H9 (cell line): ENCODE measurements at regions not wholly inside any gene's neighbourhood (a gene's known extent, or its start where the extent isn't known, plus 50 kb on each side); places are given as distances from the start of the nearest gene placed in this dataset.

Experiments used
- DNase-seq: peaks from one replicate; pipeline ENCODE4 v3.0.0-alpha.2; 2017
- H2AFZ ChIP-seq: one replicate; pipeline ENCODE4 v1.6.1; 2013; ENCODE audit warnings: mild to moderate bottlenecking, low read length, control low read depth, moderate library complexity
- H2AK5ac ChIP-seq: 2 replicates; pipeline ENCODE4 v1.6.1; 2013; ENCODE audit warnings: low read length, control low read depth, mixed read lengths; ENCODE audit not compliant: insufficient read length
- H2BK120ac ChIP-seq: one replicate; pipeline ENCODE4 v1.6.1; 2013; ENCODE audit warnings: low read depth, mild to moderate bottlenecking, low read length, control low read depth, inconsistent platforms; ENCODE audit not compliant: poor library complexity, severe bottlenecking
- H2BK12ac ChIP-seq: 2 replicates; pipeline ENCODE4 v1.6.1; 2013; ENCODE audit warnings: low read length, control low read depth, mixed read lengths, low read depth; ENCODE audit not compliant: insufficient read length
- H2BK15ac ChIP-seq: 2 replicates; pipeline ENCODE4 v1.6.1; 2013; ENCODE audit warnings: low read depth, low read length, control low read depth
- H2BK20ac ChIP-seq: one replicate; pipeline ENCODE4 v1.6.1; 2013; ENCODE audit warnings: low read depth, mild to moderate bottlenecking, low read length, control low read depth, inconsistent platforms; ENCODE audit not compliant: poor library complexity, severe bottlenecking
- H2BK5ac ChIP-seq: 2 replicates; pipeline ENCODE4 v1.6.1; 2013; ENCODE audit warnings: low read length, control low read depth, mixed read lengths; ENCODE audit not compliant: insufficient read length
- H3K14ac ChIP-seq: 2 replicates; pipeline ENCODE4 v1.6.1; 2013; ENCODE audit warnings: low read length, control low read depth; ENCODE audit not compliant: insufficient read depth
- H3K18ac ChIP-seq: 2 replicates; pipeline ENCODE4 v1.6.1; 2013; ENCODE audit warnings: low read depth, mild to moderate bottlenecking, mixed read lengths, low read length, control low read depth; ENCODE audit not compliant: insufficient read length
- H3K23ac ChIP-seq: 2 replicates; pipeline ENCODE4 v1.6.1; 2013; ENCODE audit warnings: low read length, control low read depth, mixed read lengths, low read depth; ENCODE audit not compliant: insufficient read length
- H3K23me2 ChIP-seq: 2 replicates; pipeline ENCODE4 v1.6.1; 2013; ENCODE audit warnings: low read depth, mild to moderate bottlenecking, mixed read lengths, low read length, control low read depth; ENCODE audit not compliant: insufficient read length, poor library complexity, severe bottlenecking
- H3K27ac ChIP-seq: 2 replicates; pipeline ENCODE4 v1.5.1; 2013; ENCODE audit warnings: low read length, control low read depth, mixed read lengths, low read depth; ENCODE audit not compliant: insufficient read length
- H3K27me3 ChIP-seq: 2 replicates; pipeline ENCODE4 v1.6.1; 2013; ENCODE audit warnings: low read length, control low read depth, inconsistent platforms; ENCODE audit not compliant: insufficient read depth
- H3K4ac ChIP-seq: 2 replicates; pipeline ENCODE4 v1.6.1; 2013; ENCODE audit warnings: low read depth, mild to moderate bottlenecking, control low read depth, inconsistent platforms, low read length, moderate library complexity
- H3K4me1 ChIP-seq: 2 replicates; pipeline ENCODE4 v1.6.1; 2013; ENCODE audit warnings: low read length, control low read depth, inconsistent platforms; ENCODE audit not compliant: insufficient read depth
- H3K4me2 ChIP-seq: 2 replicates; pipeline ENCODE4 v1.6.1; 2013; ENCODE audit warnings: low read length, control low read depth, mixed read lengths; ENCODE audit not compliant: insufficient read length, insufficient read depth
- H3K56ac ChIP-seq: 2 replicates; pipeline ENCODE4 v1.6.1; 2013; ENCODE audit warnings: low read depth, mild to moderate bottlenecking, mixed read lengths, low read length, control low read depth; ENCODE audit not compliant: insufficient read length
- H3K79me1 ChIP-seq: 2 replicates; pipeline ENCODE4 v1.6.1; 2013; ENCODE audit warnings: low read depth, mild to moderate bottlenecking, moderate library complexity, low read length, control low read depth, inconsistent platforms; ENCODE audit not compliant: insufficient read depth, poor library complexity, severe bottlenecking
- H3K79me2 ChIP-seq: 2 replicates; pipeline ENCODE4 v1.6.1; 2013; ENCODE audit warnings: low read length, control low read depth, inconsistent platforms; ENCODE audit not compliant: insufficient read depth
- H3K9ac ChIP-seq: 2 replicates; pipeline ENCODE4 v1.6.1; 2013; ENCODE audit warnings: low read length, control low read depth, mixed read lengths; ENCODE audit not compliant: insufficient read length; ENCODE audit errors: extremely low read depth
- H3K9me3 ChIP-seq: one replicate; pipeline ENCODE4 v1.6.1; 2013; ENCODE audit warnings: low read depth, low read length, inconsistent platforms; ENCODE audit not compliant: control insufficient read depth
- H3T11ph ChIP-seq: one replicate; pipeline ENCODE4 v1.6.1; 2013; ENCODE audit warnings: mild to moderate bottlenecking, low read length, control low read depth, inconsistent platforms
- H4K20me1 ChIP-seq: one replicate; pipeline ENCODE4 v1.6.1; 2013; ENCODE audit not compliant: control insufficient read depth, insufficient read length, insufficient read depth
- H4K5ac ChIP-seq: 2 replicates; pipeline ENCODE4 v1.6.1; 2013; ENCODE audit warnings: low read depth, mild to moderate bottlenecking, mixed read lengths, low read length, control low read depth; ENCODE audit not compliant: insufficient read length
- H4K8ac ChIP-seq: replicated peaks from 2 replicates; pipeline ENCODE4 v1.6.1; 2013; ENCODE audit warnings: low read length, control low read depth, mixed read lengths, low read depth; ENCODE audit not compliant: insufficient read length
- H4K91ac ChIP-seq: 2 replicates; pipeline ENCODE4 v1.6.1; 2013; ENCODE audit warnings: low read depth, mild to moderate bottlenecking, moderate library complexity, mixed read lengths, low read length, control low read depth; ENCODE audit not compliant: insufficient read length
- H3K27ac Mint-ChIP-seq, 3 experiments: 2 replicates in 2 of 3; 3 replicates in 1 of 3; pipeline ENCODE4 v1.8.0; 2020 to 2021; ENCODE audit warnings: mixed read lengths in 3 of 3, mild to moderate bottlenecking in 1 of 3, moderate library complexity in 1 of 3
- H3K27me3 Mint-ChIP-seq: 2 replicates; pipeline ENCODE4 v1.8.0; 2021; ENCODE audit warnings: low read depth, mild to moderate bottlenecking, moderate library complexity, mixed read lengths
- H3K36me3 Mint-ChIP-seq, 3 experiments: 2 replicates in 2 of 3; 3 replicates in 1 of 3; pipeline ENCODE4 v1.8.0; 2020 to 2021; ENCODE audit warnings: low read depth in 3 of 3, mixed read lengths in 3 of 3; ENCODE audit not compliant: insufficient read depth in 1 of 3
- H3K4me1 Mint-ChIP-seq, 2 experiments: 2 replicates each; pipeline ENCODE4 v1.8.0; 2020; ENCODE audit warnings: mixed read lengths in 2 of 2
- H3K4me3 Mint-ChIP-seq, 2 experiments: 2 replicates in 1 of 2; 3 replicates in 1 of 2; pipeline ENCODE4 v1.8.0; 2020 to 2021; ENCODE audit warnings: mild to moderate bottlenecking in 2 of 2, mixed read lengths in 2 of 2, moderate library complexity in 1 of 2
- H3K9me3 Mint-ChIP-seq, 2 experiments: 2 replicates in 1 of 2; 3 replicates in 1 of 2; pipeline ENCODE4 v1.8.0; 2020; ENCODE audit warnings: mild to moderate bottlenecking in 2 of 2, mixed read lengths in 2 of 2, moderate library complexity in 1 of 2
- CTCF ChIP-seq: fragments of 200-600 bp; sonication (generic); conservative IDR thresholded peaks from 3 replicates; pipeline ENCODE4 v1.8.0; 2021; ENCODE audit warnings: antibody characterized with exemption, mild to moderate bottlenecking
- WGBS: extraction: QIAGEN DNeasy Blood & Tissue Kit; methylation state at CpG from one replicate; pipeline ENCODE4 v1.1.7; 2013; ENCODE audit warnings: missing lambda C conversion rate, low lambda C conversion rate, mixed read lengths; ENCODE audit not compliant: insufficient read length; ENCODE audit errors: extremely low coverage; 5-methylcytosine and 5-hydroxymethylcytosine counted together

- H3K27ac Mint-ChIP-seq = no peak overlapping the region
- H3K4me1 Mint-ChIP-seq = peaks cover 34% of the 10 kb centered on the region in 2 experiments
- Histone ChIP-seq H3K9me3 (no peaks in the 10 kb centered on the region), H2BK12ac (no peak overlapping the region), H3K9ac (no peak overlapping the region), H3K79me2 (no peaks in the 10 kb centered on the region), H3K27me3 (no peaks in the 10 kb centered on the region), H4K91ac (no peak overlapping the region), H3K79me1 (no peaks in the 10 kb centered on the region), H3K23ac (no peak overlapping the region), H4K5ac (no peak overlapping the region), H3K18ac (no peak overlapping the region), H3K27ac (no peak overlapping the region), H3T11ph (no peak overlapping the region), H2BK120ac (no peak overlapping the region), H2BK5ac (no peak overlapping the region), H3K4ac (no peak overlapping the region), H4K8ac (no peak overlapping the region), H3K4me1 (peaks cover 5% of the 10 kb centered on the region; the same call in 1 of the 2 replicates), H3K23me2 (no peaks in the 10 kb centered on the region), H3K4me2 (no peak overlapping the region), H4K20me1 (no peaks in the 10 kb centered on the region), H3K56ac (no peak overlapping the region), H2AK5ac (no peak overlapping the region), H3K14ac (no peak overlapping the region), H2BK15ac (no peak overlapping the region), H2BK20ac (no peak overlapping the region), H2AFZ (no peak overlapping the region)
- DNase-seq = no peak
- no peaks in the 10 kb centered on the region for H3K9me3 Mint-ChIP-seq
- no peaks in the 10 kb centered on the region for H3K27me3 Mint-ChIP-seq
- WGBS = no CpG with 5 or more reads among the region's 13 CpGs
- no peak overlapping the region for H3K4me3 Mint-ChIP-seq
- no peaks in the 10 kb centered on the region for H3K36me3 Mint-ChIP-seq
- no peak for TF ChIP-seq CTCF
Observed at GRCh38 chr10:128730922-128731321, 604.7 kb upstream of the MKI67 start.
